Keratinocyte (primary cell): ENCODE measurements at regions not wholly inside any gene's neighbourhood (a gene's known extent, or its start where the extent isn't known, plus 50 kb on each side); places are given as distances from the start of the nearest gene placed in this dataset.

Experiments used
- DNase-seq: peaks from one replicate; pipeline ENCODE4 v3.0.0-alpha.2; 2011; ENCODE audit warnings: low read depth, missing footprints, low spot score
- FAIRE-seq: peaks from 2 replicates; lab custom pipeline; 2011; peaks lifted over from hg19 to GRCh38; lab: Jason Lieb, UNC
- H2AFZ ChIP-seq: 2 replicates; pipeline ENCODE4 v1.6.0; 2012; ENCODE audit warnings: low read length, control low read depth, inconsistent platforms; ENCODE audit not compliant: control insufficient read depth
- H3K27ac ChIP-seq: 2 replicates; pipeline ENCODE4 v1.5.1; 2011; ENCODE audit warnings: low read length; ENCODE audit not compliant: control insufficient read depth, insufficient read depth
- H3K27me3 ChIP-seq: 3 replicates; pipeline ENCODE4 v1.6.0; 2011; ENCODE audit warnings: low read length; ENCODE audit not compliant: control insufficient read depth, insufficient read depth; ENCODE audit errors: extremely low read depth
- H3K36me3 ChIP-seq, 2 experiments: 2 replicates in 1 of 2; 3 replicates in 1 of 2; pipeline ENCODE4 v1.5.1; 2011; ENCODE audit warnings: low read length in 2 of 2, mild to moderate bottlenecking in 1 of 2; ENCODE audit not compliant: control insufficient read depth in 2 of 2, insufficient read depth in 2 of 2; ENCODE audit errors: extremely low read depth in 1 of 2
- H3K4me1 ChIP-seq: 3 replicates; pipeline ENCODE4 v1.5.1; 2011; ENCODE audit warnings: low read length; ENCODE audit not compliant: control insufficient read depth, insufficient read depth; ENCODE audit errors: extremely low read depth
- H3K4me2 ChIP-seq: 3 replicates; pipeline ENCODE4 v1.6.0; 2011; ENCODE audit warnings: low read depth, low read length; ENCODE audit not compliant: control insufficient read depth, insufficient read depth; ENCODE audit errors: extremely low read depth
- H3K4me3 ChIP-seq, 3 experiments: fragments of 200-600 bp in 1 of 3; sonication (generic) in 1 of 3; 2 replicates in 2 of 3; 3 replicates in 1 of 3; pipeline ENCODE4 v1.5.1; 2011 to 2016; ENCODE audit warnings: low read length in 3 of 3, mild to moderate bottlenecking in 3 of 3, control low read depth in 2 of 3, inconsistent platforms in 1 of 3, low read depth in 1 of 3, mixed read lengths in 1 of 3, mixed run types in 1 of 3, moderate library complexity in 1 of 3; ENCODE audit not compliant: control insufficient read depth in 2 of 3, insufficient read depth in 2 of 3; ENCODE audit errors: extremely low read depth in 1 of 3
- H3K79me2 ChIP-seq: 2 replicates; pipeline ENCODE4 v1.6.0; 2012; ENCODE audit warnings: low read length; ENCODE audit not compliant: control insufficient read depth, insufficient read depth
- H3K9ac ChIP-seq: 3 replicates; pipeline ENCODE4 v1.6.0; 2011; ENCODE audit warnings: low read length; ENCODE audit not compliant: control insufficient read depth, insufficient read depth; ENCODE audit errors: extremely low read depth
- H3K9me1 ChIP-seq: 3 replicates; pipeline ENCODE4 v1.6.0; 2011; ENCODE audit warnings: low read length; ENCODE audit not compliant: control insufficient read depth, insufficient read depth; ENCODE audit errors: extremely low read depth
- H3K9me3 ChIP-seq: 2 replicates; pipeline ENCODE4 v1.5.1; 2012; ENCODE audit warnings: low read depth, low read length; ENCODE audit not compliant: control insufficient read depth
- H4K20me1 ChIP-seq: 3 replicates; pipeline ENCODE4 v1.6.0; 2011; ENCODE audit warnings: low read length; ENCODE audit not compliant: control insufficient read depth, insufficient read depth; ENCODE audit errors: extremely low read depth
- EZH2 ChIP-seq: IDR thresholded peaks from one replicate; pipeline ENCODE4 v1.6.1; 2012; ENCODE audit warnings: inconsistent platforms, mild to moderate bottlenecking, low read length, moderate library complexity
- dilution Hi-C: fragments of 300-500 bp; cut with MboI; formaldehyde crosslinking; loops from one replicate; pipeline ENCODE4 v1.7.0; 2020; ENCODE audit warnings: low sequenced_read_pairs; ENCODE audit not compliant: extremely low pct_ligation_motif_present
- TF ChIP-seq, protein P1 (sequence below), 3 experiments: IDR thresholded peaks in 1 of 3; conservative IDR thresholded peaks in 1 of 3; optimal IDR thresholded peaks in 1 of 3; 2 replicates in 2 of 3; 3 replicates in 1 of 3; pipeline versions ENCODE3 to v1.5.1; 2011; ENCODE audit warnings: low read length in 3 of 3, mild to moderate bottlenecking in 3 of 3, moderate library complexity in 2 of 3, control low read depth in 1 of 3, inconsistent platforms in 1 of 3; ENCODE audit not compliant: insufficient read depth in 2 of 3; ENCODE audit errors: extremely low read depth in 1 of 3

DNA sequence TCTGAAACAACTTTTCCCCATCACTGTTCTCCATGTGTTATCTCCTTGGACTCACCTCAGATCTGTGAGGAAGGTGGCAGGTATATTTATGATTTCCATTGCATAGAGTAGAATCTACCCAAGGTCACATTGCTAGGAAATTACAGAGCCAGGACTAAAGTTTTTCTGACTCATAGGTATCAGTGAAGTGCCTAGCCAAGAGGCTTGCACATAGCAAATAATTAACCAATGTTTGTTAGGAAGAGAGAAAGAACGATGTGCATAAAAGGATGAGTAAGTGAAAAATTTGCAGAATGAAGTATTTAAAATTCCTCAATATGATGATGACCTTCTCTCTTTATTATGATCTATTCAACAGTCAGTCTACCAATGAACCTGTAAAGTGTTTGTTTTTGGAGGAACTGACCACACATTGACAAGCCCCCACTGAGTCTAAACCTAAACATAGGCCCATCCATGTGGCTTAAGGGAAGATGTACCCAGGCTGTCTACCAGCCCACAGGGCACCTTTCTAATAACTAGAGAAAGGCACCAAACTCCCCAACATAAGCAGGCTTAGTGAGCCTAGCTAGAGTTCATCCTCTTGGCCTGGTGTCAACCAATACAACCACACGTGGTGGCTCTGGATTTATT, 252.9 kb upstream of the ZMIZ1 start:
- no peak overlapping the region for H3K4me2 ChIP-seq
- DNase-seq (no peak), FAIRE-seq (no peak)
- no peaks in the 10 kb centered on the region for H4K20me1 ChIP-seq
- peaks cover 3% of the 10 kb centered on the region for H3K27me3 ChIP-seq
- TF ChIP-seq, protein P1, sequence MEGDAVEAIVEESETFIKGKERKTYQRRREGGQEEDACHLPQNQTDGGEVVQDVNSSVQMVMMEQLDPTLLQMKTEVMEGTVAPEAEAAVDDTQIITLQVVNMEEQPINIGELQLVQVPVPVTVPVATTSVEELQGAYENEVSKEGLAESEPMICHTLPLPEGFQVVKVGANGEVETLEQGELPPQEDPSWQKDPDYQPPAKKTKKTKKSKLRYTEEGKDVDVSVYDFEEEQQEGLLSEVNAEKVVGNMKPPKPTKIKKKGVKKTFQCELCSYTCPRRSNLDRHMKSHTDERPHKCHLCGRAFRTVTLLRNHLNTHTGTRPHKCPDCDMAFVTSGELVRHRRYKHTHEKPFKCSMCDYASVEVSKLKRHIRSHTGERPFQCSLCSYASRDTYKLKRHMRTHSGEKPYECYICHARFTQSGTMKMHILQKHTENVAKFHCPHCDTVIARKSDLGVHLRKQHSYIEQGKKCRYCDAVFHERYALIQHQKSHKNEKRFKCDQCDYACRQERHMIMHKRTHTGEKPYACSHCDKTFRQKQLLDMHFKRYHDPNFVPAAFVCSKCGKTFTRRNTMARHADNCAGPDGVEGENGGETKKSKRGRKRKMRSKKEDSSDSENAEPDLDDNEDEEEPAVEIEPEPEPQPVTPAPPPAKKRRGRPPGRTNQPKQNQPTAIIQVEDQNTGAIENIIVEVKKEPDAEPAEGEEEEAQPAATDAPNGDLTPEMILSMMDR (optimal IDR thresholded peaks at IDR 0.05 in 1 of 3, IDR thresholded peaks at IDR 0.05 in 1 of 3, conservative IDR thresholded peaks at IDR 0.05 in 1 of 3; ENCODE audit: extremely low read depth in 1 of 3, insufficient read depth in 2 of 3, low read length in 3 of 3), result no peak
- no peak for TF ChIP-seq EZH2
- no peaks in the 10 kb centered on the region for H3K4me1 ChIP-seq
- H2AFZ ChIP-seq, result no peak overlapping the region
- dilution Hi-C loops, result no loop called here
- H3K36me3 ChIP-seq, result no peaks in the 10 kb centered on the region
- no peak overlapping the region for H3K9ac ChIP-seq
- H3K9me1 ChIP-seq, result no peaks in the 10 kb centered on the region
- no peaks in the 10 kb centered on the region for H3K79me2 ChIP-seq
- no peak overlapping the region for H3K27ac ChIP-seq
- no peak overlapping the region for H3K4me3 ChIP-seq
- H3K9me3 ChIP-seq, result no peaks in the 10 kb centered on the region

DNA sequence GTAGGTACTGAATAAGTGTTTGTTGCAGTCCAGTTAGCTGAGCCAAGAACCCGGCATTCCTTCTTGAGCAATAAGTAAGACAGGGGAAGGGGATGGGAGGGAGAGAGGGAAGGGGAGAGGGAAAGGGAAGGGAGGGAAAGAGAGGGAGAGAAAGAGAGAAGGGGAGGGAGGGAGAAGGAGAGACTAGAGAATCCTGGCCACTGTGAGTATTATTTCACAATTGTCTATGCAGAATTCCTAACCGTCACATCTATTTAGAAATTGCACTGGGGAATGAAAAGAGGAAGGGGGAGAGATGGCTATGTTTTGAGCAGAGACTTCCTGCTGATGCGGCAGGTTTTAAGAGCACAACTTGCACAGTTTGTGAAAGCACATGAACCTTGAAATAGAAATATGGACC, 251.4 kb upstream of the ZMIZ1 start:
- H3K9me1 ChIP-seq, result no peaks in the 10 kb centered on the region
- H3K4me3 ChIP-seq, result no peak overlapping the region
- H3K27ac ChIP-seq, result no peak overlapping the region
- FAIRE-seq (no peak), DNase-seq (no peak)
- no peaks in the 10 kb centered on the region for H3K4me1 ChIP-seq
- TF ChIP-seq EZH2, result no peak
- TF ChIP-seq, protein P1 (optimal IDR thresholded peaks at IDR 0.05 in 1 of 3, IDR thresholded peaks at IDR 0.05 in 1 of 3, conservative IDR thresholded peaks at IDR 0.05 in 1 of 3; ENCODE audit: extremely low read depth in 1 of 3, insufficient read depth in 2 of 3, low read length in 3 of 3), result no peak
- H3K9me3 ChIP-seq, result no peaks in the 10 kb centered on the region
- no peak overlapping the region for H3K4me2 ChIP-seq
- peaks cover 3% of the 10 kb centered on the region for H3K27me3 ChIP-seq
- H3K36me3 ChIP-seq, result no peaks in the 10 kb centered on the region
- no peak overlapping the region for H3K9ac ChIP-seq
- H2AFZ ChIP-seq, result no peak overlapping the region
- no peaks in the 10 kb centered on the region for H4K20me1 ChIP-seq
- dilution Hi-C loops, result no loop called here
- no peaks in the 10 kb centered on the region for H3K79me2 ChIP-seq
